Thyroid gland (tissue), 4 donors: ENCODE measurements at regions not wholly inside any gene's neighbourhood (a gene's known extent, or its start where the extent isn't known, plus 50 kb on each side); places are given as distances from the start of the nearest gene placed in this dataset.
"Not testable (repeated sequence)": the region's sequence is repeated elsewhere in the genome, so short reads cannot be mapped to it uniquely, and the experiment has no call there.

Experiments used
- DNase-seq, 2 donors: peaks; one replicate each; pipeline ENCODE4 v3.0.0-alpha.2; 2019
- H3K27ac ChIP-seq, 3 donors: fragments of 200-600 bp; sonication (generic); 1 replicate in 2 of 3; 2 replicates in 1 of 3; pipeline ENCODE4 v1.5.1; 2016 to 2019; ENCODE audit warnings: mild to moderate bottlenecking in 1 of 3, moderate library complexity in 1 of 3
- H3K27me3 ChIP-seq: fragments of 200-600 bp; sonication (generic); one replicate; pipeline ENCODE4 v1.5.1; 2019
- H3K36me3 ChIP-seq, 2 donors: fragments of 200-600 bp; sonication (generic); one replicate each; pipeline ENCODE4 v1.5.1; 2016 to 2019
- H3K4me1 ChIP-seq, 2 donors: fragments of 200-600 bp; sonication (generic); one replicate each; pipeline ENCODE4 v1.5.1; 2017 to 2019
- H3K4me3 ChIP-seq, 3 donors: fragments of 200-600 bp; sonication (generic); replicated peaks in 1 of 3; 1 replicate in 2 of 3; 2 replicates in 1 of 3; pipeline ENCODE4 v1.5.1; 2016; ENCODE audit warnings: mild to moderate bottlenecking in 1 of 3
- H3K9me3 ChIP-seq: fragments of 200-600 bp; sonication (generic); one replicate; pipeline ENCODE4 v1.5.1; 2017
- CTCF ChIP-seq, 6 experiments: fragments of 200-600 bp in 3 of 6; fragments of 450-650 bp in 3 of 6; sonication (generic) in 3 of 6; IDR thresholded peaks; one replicate each; pipeline ENCODE4 v1.5.1; 2016 to 2019; ENCODE audit warnings: antibody characterized with exemption in 6 of 6, mild to moderate bottlenecking in 2 of 6, inconsistent platforms in 1 of 6, moderate library complexity in 1 of 6
- POLR2A ChIP-seq, 2 donors: fragments of 450-650 bp; IDR thresholded peaks; one replicate each; pipeline ENCODE4 v1.6.1; 2017; ENCODE audit warnings: antibody characterized with exemption in 2 of 2, mild to moderate bottlenecking in 2 of 2, moderate library complexity in 1 of 2
- WGBS, 2 donors: methylation state at CpG; one replicate each; pipeline ENCODE4 v1.1.5; 2017; 5-methylcytosine and 5-hydroxymethylcytosine counted together
- intact Hi-C: fragments of 100-400 bp; cut with DNase I; formaldehyde crosslinking; loops from one replicate; pipeline ENCODE4 v1.15.1; 2023

- TF ChIP-seq POLR2A (IDR thresholded peaks at IDR 0.05), result no peak
- no peak for TF ChIP-seq CTCF (IDR thresholded peaks at IDR 0.05)
- Histone ChIP-seq H3K4me1 (no peaks in the 10 kb centered on the region), H3K27me3 (no peaks in the 10 kb centered on the region), H3K36me3 (no peaks in the 10 kb centered on the region), H3K9me3 (no peaks in the 10 kb centered on the region), H3K27ac (no peak overlapping the region), H3K4me3 (no peak overlapping the region)
- intact Hi-C loops, result no loop called here
- 89 to 93% methylated on average over 4 of the region's 4 CpGs for WGBS, 2 donors
- no peak for DNase-seq
Measured at GRCh38 chr15:56568466-56569167, 103.7 kb upstream of the MNS1 start.

- DNase-seq, result no peak
- Histone ChIP-seq H3K36me3 (no peaks in the 10 kb centered on the region), H3K9me3 (no peaks in the 10 kb centered on the region)
Measured at GRCh38 chr15:56557415-56557814, 92.5 kb upstream of the MNS1 start.

GRCh38 chr15:56553486-56553885 lies 88.5 kb upstream of the MNS1 start:
- no peaks in the 10 kb centered on the region for H3K4me1 ChIP-seq
- DNase-seq, result no peak
- TF ChIP-seq POLR2A (IDR thresholded peaks at IDR 0.05), result no peak
- TF ChIP-seq CTCF (IDR thresholded peaks at IDR 0.05), result no peak
- H3K4me3 ChIP-seq, result no peak overlapping the region
- intact Hi-C loops, result no loop called here
- H3K36me3 ChIP-seq, result no peaks in the 10 kb centered on the region
- no peaks in the 10 kb centered on the region for H3K9me3 ChIP-seq
- H3K27ac ChIP-seq, result no peak overlapping the region
- no peaks in the 10 kb centered on the region for H3K27me3 ChIP-seq
- 74 to 86% methylated on average over 1 of the region's 1 CpG for WGBS, 2 donors

More at GRCh38 chr15:56557415-56557814, 92.5 kb upstream of the MNS1 start:
- H3K4me1 ChIP-seq, result no peaks in the 10 kb centered on the region
- intact Hi-C loops, result no loop called here
- H3K27me3 ChIP-seq, result no peaks in the 10 kb centered on the region
- H3K27ac ChIP-seq, result no peak overlapping the region
- no peak overlapping the region for H3K4me3 ChIP-seq
- no peak for TF ChIP-seq POLR2A (IDR thresholded peaks at IDR 0.05)
- TF ChIP-seq CTCF (IDR thresholded peaks at IDR 0.05), result no peak

- Histone ChIP-seq H3K27me3 (no peaks in the 10 kb centered on the region), H3K9me3 (no peaks in the 10 kb centered on the region), H3K4me1 (no peaks in the 10 kb centered on the region), H3K36me3 (no peaks in the 10 kb centered on the region), H3K27ac (no peak overlapping the region), H3K4me3 (no peak overlapping the region)
- intact Hi-C loops, result no loop called here
- 80 to 81% methylated on average over 1 of the region's 1 CpG for WGBS, 2 donors
- no peak for DNase-seq
- TF ChIP-seq CTCF (IDR thresholded peaks at IDR 0.05) (no peak), POLR2A (IDR thresholded peaks at IDR 0.05) (no peak)
Measured at GRCh38 chr15:56552659-56553058, 87.7 kb upstream of the MNS1 start.

- H3K4me1 ChIP-seq, H3K4me3 ChIP-seq, intact Hi-C loops, DNase-seq, H3K9me3 ChIP-seq, H3K36me3 ChIP-seq, H3K27ac ChIP-seq, H3K27me3 ChIP-seq: not testable (repeated sequence)
- WGBS, 2 donors, result 96 to 98% methylated on average over 12 to 23 of the region's 24 CpGs
Measured at GRCh38 chr15:56540570-56540969, 75.6 kb upstream of the MNS1 start.

GRCh38 chr15:56540157-56540556 lies 75.2 kb upstream of the MNS1 start:
- H3K4me3 ChIP-seq, H3K4me1 ChIP-seq, DNase-seq, H3K36me3 ChIP-seq, H3K27ac ChIP-seq, intact Hi-C loops, H3K9me3 ChIP-seq, H3K27me3 ChIP-seq: not testable (repeated sequence)
- 95 to 97% methylated on average over 14 to 16 of the region's 22 CpGs for WGBS, 2 donors
